ENCODE measurements at regions not wholly inside any gene's neighbourhood (a gene's known extent, or its start where the extent isn't known, plus 50 kb on each side); places are given as distances from the start of the nearest gene placed in this dataset.
A peak's percentile ranks its signal among the peaks of the same experiment; 100 is the strongest.
"Not testable (repeated sequence)": the region's sequence is repeated elsewhere in the genome, so short reads cannot be mapped to it uniquely, and the experiment has no call there.

- no peak for DNase-seq
Measured at GRCh38 chr3:155995525-155996370, 124.6 kb upstream of the KCNAB1 start.

DNA sequence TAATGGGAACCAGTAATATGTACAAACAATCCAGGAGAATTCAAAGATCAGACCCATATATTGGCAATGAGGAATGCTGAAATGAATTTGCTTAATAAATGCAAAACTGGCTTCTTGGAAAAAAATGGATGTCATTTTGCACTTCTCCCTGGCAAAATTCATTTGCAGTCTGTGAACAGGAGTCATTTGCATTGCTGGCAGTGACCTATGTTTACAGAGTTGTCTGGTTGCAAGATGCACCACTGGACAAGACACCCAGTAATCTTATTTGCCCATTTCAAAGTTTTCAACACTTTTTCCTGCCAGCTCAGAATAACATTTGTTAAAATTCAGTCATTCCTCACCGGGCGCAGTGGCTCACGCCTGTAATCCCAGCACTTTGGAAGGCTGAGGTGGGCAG lies 123.5 kb upstream of the KCNAB1 start:
- no peak for DNase-seq

DNA sequence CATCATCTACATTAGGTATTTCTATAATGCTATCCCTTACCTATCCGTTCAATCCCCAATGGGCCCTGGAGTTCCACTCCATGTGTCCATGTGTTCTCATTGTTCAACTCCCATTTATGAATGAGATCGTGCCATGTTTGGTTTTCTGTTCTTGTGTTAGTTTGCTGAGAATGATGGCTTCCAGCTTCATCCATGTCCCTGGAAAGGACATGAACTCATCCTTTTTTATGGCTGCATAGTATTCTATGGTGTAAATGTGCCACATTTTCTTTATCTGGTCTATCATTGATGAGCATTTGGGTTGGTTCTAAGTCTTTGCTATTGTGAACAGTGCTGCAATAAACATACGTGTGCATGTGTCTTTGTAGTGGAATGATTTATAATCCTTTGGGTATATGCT lies 122.2 kb upstream of the KCNAB1 start:
- DNase-seq = not testable (repeated sequence)

- no peak for DNase-seq
Measured at GRCh38 chr3:156005736-156006135, 114.6 kb upstream of the KCNAB1 start.

- no peak for DNase-seq
Measured at GRCh38 chr3:156010829-156011228, 109.5 kb upstream of the KCNAB1 start.

- DNase-seq = no peak
Measured at GRCh38 chr3:156014489-156014888, 105.9 kb upstream of the KCNAB1 start.

DNA sequence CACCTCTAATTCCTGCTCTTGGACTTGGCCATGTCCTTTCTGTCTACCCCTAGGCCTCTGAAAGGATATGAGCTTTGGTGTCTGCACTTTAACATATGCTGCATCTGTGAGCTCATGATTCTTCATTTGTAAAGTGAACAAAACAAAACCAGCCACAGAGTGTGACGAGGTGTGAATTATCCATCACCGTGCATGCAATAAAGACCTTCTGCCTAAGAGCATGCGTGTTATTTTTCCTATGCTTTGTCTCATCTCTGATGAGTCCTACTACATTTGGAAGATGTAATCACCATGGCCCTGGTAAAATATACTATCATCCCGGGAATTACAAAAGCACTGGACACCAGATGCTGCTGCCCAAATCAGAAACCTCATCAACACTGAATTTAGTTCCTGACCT lies 103.5 kb upstream of the KCNAB1 start:
- DNase-seq = no peak

GRCh38 chr3:156017352-156018030 lies 102.9 kb upstream of the KCNAB1 start:
- DNase-seq = no peak

GRCh38 chr3:156024904-156025533 lies 95.4 kb upstream of the KCNAB1 start:
- no peak for DNase-seq

GRCh38 chr3:156029208-156029607 lies 91.2 kb upstream of the KCNAB1 start:
- no peak for DNase-seq

GRCh38 chr3:156030723-156031122 lies 89.7 kb upstream of the KCNAB1 start:
- DNase-seq = no peak

DNA sequence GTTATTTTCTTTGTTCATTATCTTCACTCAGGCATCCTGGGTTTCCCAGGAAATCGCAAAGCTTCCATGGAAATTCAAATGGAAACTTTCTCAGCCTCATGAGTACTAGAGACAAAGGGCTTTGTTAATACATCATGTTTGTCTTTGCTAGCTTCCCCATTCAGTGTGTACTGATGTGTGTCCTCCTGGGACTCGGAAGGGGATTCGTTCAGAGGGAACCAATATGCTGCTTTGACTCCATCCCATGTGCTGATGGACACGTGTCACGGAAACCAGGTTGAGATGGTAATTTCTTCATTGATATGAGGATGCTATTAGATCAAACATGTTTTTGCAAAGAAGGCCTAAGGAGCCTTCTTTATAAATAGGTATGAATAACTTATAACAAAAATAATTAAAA lies 87.0 kb upstream of the KCNAB1 start:
- no peak for DNase-seq

- no peak for DNase-seq
Measured at GRCh38 chr3:156035158-156035557, 85.2 kb upstream of the KCNAB1 start.

DNA sequence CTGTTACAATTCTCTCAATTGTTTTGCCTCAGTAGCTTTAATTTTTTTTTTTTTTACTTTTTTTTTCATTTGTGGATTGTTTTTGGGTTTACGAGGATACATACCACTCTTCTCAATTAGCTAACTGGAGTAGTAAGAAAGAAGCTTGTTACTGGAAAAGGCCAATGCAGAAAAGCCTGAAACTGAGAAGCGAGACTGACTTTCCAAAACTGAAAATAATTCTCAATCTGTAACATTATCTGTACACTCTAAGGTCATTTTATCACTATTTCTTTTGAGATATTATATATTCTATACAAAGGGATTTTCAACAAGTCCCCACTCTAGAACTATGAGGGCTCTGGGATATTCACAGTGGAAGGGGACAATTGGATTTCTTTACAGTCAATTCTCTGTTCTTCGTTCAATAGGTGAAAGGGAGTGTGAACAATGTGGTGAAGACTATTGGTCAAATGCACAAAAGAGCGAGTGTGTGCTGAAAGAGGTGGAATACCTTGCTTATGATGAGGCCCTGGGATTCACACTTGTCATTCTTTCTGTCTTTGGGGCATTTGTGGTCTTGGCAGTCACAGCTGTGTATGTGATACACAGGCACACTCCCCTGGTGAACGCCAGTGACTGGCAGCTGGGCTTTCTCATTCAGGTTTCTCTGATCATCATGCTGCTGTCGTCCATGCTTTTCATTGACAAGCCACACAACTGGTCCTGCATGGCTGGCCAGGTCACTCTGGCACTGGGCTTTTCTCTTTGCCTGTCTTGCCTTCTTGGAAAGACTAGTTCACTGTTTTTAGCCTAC lies 83.9 kb upstream of the KCNAB1 start:
- no peak for DNase-seq

- no peak for DNase-seq
Measured at GRCh38 chr3:156037356-156037755, 83.0 kb upstream of the KCNAB1 start.

- DNase-seq = no peak
Measured at GRCh38 chr3:156038869-156039268, 81.5 kb upstream of the KCNAB1 start.

GRCh38 chr3:156040041-156040440 lies 80.3 kb upstream of the KCNAB1 start:
- no peak for DNase-seq

DNA sequence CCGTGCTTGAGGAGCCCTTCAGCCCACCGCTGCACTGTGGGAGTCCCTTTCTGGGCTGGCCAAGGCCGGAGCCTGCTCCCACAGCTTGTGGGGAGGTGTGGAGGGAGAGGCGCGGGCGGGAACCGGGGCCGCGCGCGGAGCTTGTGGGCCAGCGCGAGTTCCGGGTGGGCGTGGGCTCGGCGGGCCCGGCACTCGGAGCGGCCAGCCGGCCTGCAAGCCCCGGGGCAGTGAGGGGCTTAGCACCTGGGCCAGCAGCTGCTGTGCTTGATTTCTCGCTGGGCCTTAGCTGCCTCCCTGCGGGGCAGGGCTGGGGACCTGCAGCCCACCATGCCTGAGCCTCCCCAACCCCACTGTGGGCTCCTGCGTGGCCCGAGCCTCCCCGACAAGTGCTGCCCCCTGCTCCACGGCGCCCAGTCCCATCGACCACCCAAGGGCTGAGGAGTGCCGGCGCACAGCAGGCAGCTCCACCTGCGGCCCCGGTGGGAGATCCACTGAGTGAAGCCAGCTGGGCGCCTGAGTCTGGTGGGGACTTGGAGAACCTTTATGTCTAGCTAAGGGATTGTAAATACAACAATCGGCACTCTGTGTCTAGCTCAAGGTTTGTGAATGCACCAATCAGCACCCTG lies 79.0 kb upstream of the KCNAB1 start:
- not testable (repeated sequence) for DNase-seq

DNA sequence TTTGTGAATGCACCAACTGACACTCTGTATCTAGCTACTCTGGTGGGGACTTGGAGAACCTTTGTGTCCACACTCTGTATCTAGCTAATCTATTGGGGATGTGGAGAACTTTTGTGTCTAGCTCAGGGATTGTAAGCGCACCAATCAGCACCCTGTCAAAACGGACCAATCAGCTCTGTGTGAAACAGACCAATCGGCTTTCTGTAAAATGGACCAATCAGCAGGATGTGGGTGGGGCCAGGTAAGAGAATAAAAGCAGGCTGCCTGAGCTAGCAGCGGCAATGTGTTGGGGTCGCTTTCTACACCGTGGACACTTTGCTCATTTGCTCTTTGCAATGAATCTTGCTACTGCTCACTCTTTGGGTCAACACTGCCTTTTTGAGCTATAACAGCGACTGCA lies 78.5 kb upstream of the KCNAB1 start:
- DNase-seq = not testable (repeated sequence)

DNA sequence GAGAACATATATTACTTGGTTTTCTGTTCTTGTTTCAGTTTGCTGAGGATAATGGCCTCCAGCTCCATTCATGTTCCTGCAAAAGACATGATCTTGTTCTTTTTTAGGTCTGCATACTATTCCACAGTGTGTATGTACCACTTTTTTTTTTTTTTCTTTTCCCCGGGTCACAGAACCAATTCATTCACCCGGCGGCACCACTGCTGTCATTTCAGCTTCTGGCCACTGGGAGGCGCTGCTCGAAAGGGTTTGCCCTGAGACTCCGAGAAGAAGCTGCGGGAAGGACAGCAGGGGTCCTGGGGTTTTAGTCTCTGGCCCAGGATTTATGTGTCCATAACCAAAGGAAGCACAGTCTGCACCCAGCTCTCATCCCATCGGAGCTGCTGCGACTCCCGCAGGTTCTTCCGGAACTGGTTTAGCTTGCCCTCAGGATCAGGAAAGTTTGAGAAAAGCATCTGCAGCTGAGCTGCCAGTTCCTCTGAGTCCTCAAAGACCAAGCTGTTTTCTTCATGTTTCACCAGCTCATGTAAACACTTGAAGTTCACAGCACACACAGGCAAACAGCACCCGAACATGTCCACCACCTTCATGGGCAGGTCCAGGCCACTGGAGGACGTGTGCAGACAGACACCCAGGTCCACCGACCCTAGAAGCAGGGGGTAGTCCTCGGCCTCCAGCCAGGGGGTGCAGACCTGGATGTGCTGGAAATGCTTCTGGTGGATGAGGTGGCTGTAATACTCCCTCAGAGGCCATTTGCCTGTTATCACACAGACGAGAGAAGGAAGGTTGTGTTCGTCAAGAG lies 76.3 kb upstream of the KCNAB1 start:
- DNase-seq = peak; percentile 8

DNA sequence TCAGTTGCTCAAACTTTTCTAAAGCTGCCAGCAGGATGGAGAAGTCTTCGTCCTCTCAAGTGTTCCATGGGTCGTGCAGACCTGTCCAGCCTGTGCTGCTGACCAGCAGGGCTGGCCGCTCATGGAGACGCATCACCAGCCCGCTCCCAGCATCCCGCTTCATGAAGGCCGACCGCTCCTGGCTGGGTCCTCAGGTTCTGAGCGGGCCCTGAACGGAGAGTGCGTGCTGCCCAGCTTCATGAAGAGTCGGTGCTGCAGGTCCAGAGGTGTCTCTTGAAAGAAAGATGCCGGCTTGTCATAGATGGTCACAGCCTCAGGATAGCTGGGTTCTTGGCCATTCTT lies 75.8 kb upstream of the KCNAB1 start:
- no peak for DNase-seq

- DNase-seq = not testable (repeated sequence)
Measured at GRCh38 chr3:156048483-156048882, 71.9 kb upstream of the KCNAB1 start.
